CD14-positive monocyte (primary cell): ENCODE measurements at regions not wholly inside any gene's neighbourhood (a gene's known extent, or its start where the extent isn't known, plus 50 kb on each side); places are given as distances from the start of the nearest gene placed in this dataset.

Source experiments
- DNase-seq, 3 donors: peaks; one replicate each; pipeline ENCODE4 v3.0.0-alpha.2; 2011 to 2022
- H2AFZ ChIP-seq: 2 replicates; pipeline ENCODE4 v1.6.0; 2012; ENCODE audit warnings: mild to moderate bottlenecking, low read depth, low read length, inconsistent platforms; ENCODE audit not compliant: insufficient read depth, poor library complexity, severe bottlenecking
- H3K27ac ChIP-seq, 2 donors: 1 replicate in 1 of 2; 2 replicates in 1 of 2; pipeline ENCODE4 v1.5.1; 2012 to 2013; ENCODE audit warnings: low read length in 2 of 2, control low read depth in 1 of 2, inconsistent platforms in 1 of 2, low read depth in 1 of 2, mild to moderate bottlenecking in 1 of 2
- H3K27me3 ChIP-seq, 2 donors: one replicate each; pipeline versions ENCODE4 v1.6.0 to v1.6.1; 2011 to 2013; ENCODE audit warnings: low read length in 2 of 2; ENCODE audit not compliant: control insufficient read depth in 2 of 2, insufficient read depth in 2 of 2
- H3K36me3 ChIP-seq, 2 donors: replicated peaks in 1 of 2; 1 replicate in 1 of 2; 2 replicates in 1 of 2; pipeline versions ENCODE4 v1.5.1 to v1.6.1; 2012 to 2013; ENCODE audit warnings: low read length in 2 of 2, control low read depth in 1 of 2, inconsistent platforms in 1 of 2, mild to moderate bottlenecking in 1 of 2; ENCODE audit not compliant: insufficient read depth in 2 of 2, control insufficient read depth in 1 of 2
- H3K4me1 ChIP-seq, 2 donors: 1 replicate in 1 of 2; 2 replicates in 1 of 2; pipeline versions ENCODE4 v1.5.1 to v1.6.1; 2012 to 2013; ENCODE audit warnings: low read length in 2 of 2, control low read depth in 1 of 2, inconsistent platforms in 1 of 2, mild to moderate bottlenecking in 1 of 2, moderate library complexity in 1 of 2; ENCODE audit not compliant: insufficient read depth in 2 of 2, control insufficient read depth in 1 of 2
- H3K4me2 ChIP-seq: replicated peaks from 2 replicates; pipeline ENCODE3; 2012; ENCODE audit warnings: low read length, moderate library complexity, mild to moderate bottlenecking; ENCODE audit not compliant: poor library complexity, severe bottlenecking; ENCODE audit errors: extremely low read depth
- H3K4me3 ChIP-seq, 3 experiments: fragments of 200-600 bp in 1 of 3; sonication (generic) in 1 of 3; replicated peaks in 1 of 3; 1 replicate in 2 of 3; 2 replicates in 1 of 3; pipeline ENCODE4 v1.5.1; 2011 to 2013; ENCODE audit warnings: low read length in 3 of 3, mild to moderate bottlenecking in 3 of 3, control low read depth in 2 of 3, low read depth in 2 of 3, inconsistent platforms in 1 of 3, moderate library complexity in 1 of 3
- H3K79me2 ChIP-seq: 2 replicates; pipeline ENCODE4 v1.6.0; 2012; ENCODE audit warnings: mild to moderate bottlenecking, control low read depth, inconsistent platforms, low read length, moderate library complexity; ENCODE audit not compliant: insufficient read depth
- H3K9ac ChIP-seq: 2 replicates; pipeline ENCODE4 v1.6.0; 2017; ENCODE audit warnings: low read length, mild to moderate bottlenecking; ENCODE audit not compliant: insufficient read depth, poor library complexity, severe bottlenecking
- H3K9me3 ChIP-seq, 2 donors: replicated peaks in 1 of 2; 1 replicate in 1 of 2; 2 replicates in 1 of 2; pipeline versions ENCODE4 v1.5.1 to v1.6.1; 2012 to 2013; ENCODE audit warnings: low read length in 2 of 2, control low read depth in 1 of 2; ENCODE audit not compliant: control insufficient read depth in 1 of 2, insufficient read depth in 1 of 2
- H4K20me1 ChIP-seq: 2 replicates; pipeline ENCODE4 v1.6.0; 2012; ENCODE audit warnings: mild to moderate bottlenecking, low read length, control low read depth, moderate library complexity; ENCODE audit not compliant: insufficient read depth
- H3K27ac Mint-ChIP-seq, 7 donors: one replicate each; pipeline ENCODE4 v1.8.0; 2020; ENCODE audit warnings: mild to moderate bottlenecking in 7 of 7, mixed read lengths in 7 of 7, moderate library complexity in 6 of 7, inconsistent platforms in 2 of 7
- H3K27me3 Mint-ChIP-seq, 3 donors: one replicate each; pipeline ENCODE4 v1.8.0; 2021 to 2022; ENCODE audit warnings: low read depth in 3 of 3, mild to moderate bottlenecking in 3 of 3, mixed read lengths in 3 of 3, moderate library complexity in 3 of 3, inconsistent platforms in 1 of 3
- H3K36me3 Mint-ChIP-seq, 2 donors: one replicate each; pipeline ENCODE4 v1.8.0; 2020; ENCODE audit warnings: mixed read lengths in 2 of 2, inconsistent platforms in 1 of 2, mild to moderate bottlenecking in 1 of 2
- H3K4me1 Mint-ChIP-seq: one replicate; pipeline ENCODE4 v1.8.0; 2020; ENCODE audit warnings: mild to moderate bottlenecking, mixed read lengths
- H3K4me3 Mint-ChIP-seq, 2 donors: one replicate each; pipeline ENCODE4 v1.8.0; 2020; ENCODE audit warnings: mild to moderate bottlenecking in 2 of 2, mixed read lengths in 2 of 2, moderate library complexity in 1 of 2
- H3K9me3 Mint-ChIP-seq, 7 donors: one replicate each; pipeline ENCODE4 v1.8.0; 2020 to 2022; ENCODE audit warnings: mixed read lengths in 7 of 7, mild to moderate bottlenecking in 6 of 7, moderate library complexity in 6 of 7, inconsistent platforms in 2 of 7
- CTCF ChIP-seq: fragments of 200-600 bp; IDR thresholded peaks from one replicate; pipeline ENCODE4 v1.8.0; 2022; ENCODE audit warnings: antibody characterized with exemption, mild to moderate bottlenecking
- WGBS: methylation state at CpG from one replicate; pipeline ENCODE4 v1.1.5; 2013; ENCODE audit warnings: missing lambda C conversion rate; ENCODE audit not compliant: insufficient coverage; 5-methylcytosine and 5-hydroxymethylcytosine counted together
- intact Hi-C, 2 donors: fragments of 100-400 bp; cut with micrococcal nuclease; formaldehyde crosslinking; loops; one replicate each; pipeline versions ENCODE4 v1.15.0 to v1.15.1; 2023

DNA sequence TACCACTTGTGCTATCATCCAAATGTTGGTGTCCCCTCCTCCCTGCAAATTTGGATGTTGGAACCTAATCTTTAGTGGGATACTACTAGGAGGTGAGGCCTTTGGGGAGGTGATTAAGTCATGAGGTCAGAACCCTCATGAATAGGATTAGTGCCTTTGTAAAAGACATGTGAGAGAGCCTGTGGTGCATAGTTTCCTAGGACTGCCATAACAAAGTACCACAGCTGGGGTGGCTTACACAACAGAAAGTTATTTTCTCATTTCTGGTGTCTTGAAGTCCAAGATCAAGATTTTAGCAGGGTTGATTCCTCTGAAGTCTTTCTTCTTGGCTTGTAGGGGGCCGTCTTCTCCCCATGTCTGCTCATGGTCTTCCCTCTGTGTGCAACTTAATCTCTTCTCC lies 562.6 kb upstream of the ARGLU1 start:
- H3K36me3 Mint-ChIP-seq: no peaks in the 10 kb centered on the region
- Histone ChIP-seq H2AFZ (no peak overlapping the region), H3K4me1 (no peaks in the 10 kb centered on the region), H3K79me2 (no peaks in the 10 kb centered on the region), H3K36me3 (no peaks in the 10 kb centered on the region), H3K27ac (no peak overlapping the region), H3K4me2 (no peak overlapping the region), H3K27me3 (no peaks in the 10 kb centered on the region), H3K9me3 (no peaks in the 10 kb centered on the region), H4K20me1 (no peaks in the 10 kb centered on the region), H3K9ac (no peak overlapping the region), H3K4me3 (no peak overlapping the region)
- no CpG with 5 or more reads among the region's 1 CpG for WGBS
- no peak for DNase-seq
- peaks cover 0 to 3% (median 1%) of the 10 kb centered on the region in 3 donors for H3K27me3 Mint-ChIP-seq
- peaks cover 0 to 4% (median 0%) of the 10 kb centered on the region in 7 donors for H3K9me3 Mint-ChIP-seq
- no peaks in the 10 kb centered on the region for H3K4me1 Mint-ChIP-seq
- H3K27ac Mint-ChIP-seq: no peak overlapping the region
- H3K4me3 Mint-ChIP-seq: no peak overlapping the region
- intact Hi-C loops: no loop called here
- no peak for TF ChIP-seq CTCF

GRCh38 chr13:107124730-107125129 lies 556.8 kb upstream of the ARGLU1 start:
- Histone ChIP-seq H3K27me3 (no peaks in the 10 kb centered on the region), H4K20me1 (no peaks in the 10 kb centered on the region), H3K36me3 (no peaks in the 10 kb centered on the region), H3K4me1 (no peaks in the 10 kb centered on the region), H3K9ac (no peak overlapping the region), H3K9me3 (no peaks in the 10 kb centered on the region), H3K4me3 (no peak overlapping the region), H2AFZ (no peak overlapping the region), H3K4me2 (no peak overlapping the region), H3K27ac (no peak overlapping the region), H3K79me2 (no peaks in the 10 kb centered on the region)
- no peaks in the 10 kb centered on the region for H3K9me3 Mint-ChIP-seq
- no peaks in the 10 kb centered on the region for H3K4me1 Mint-ChIP-seq
- H3K27ac Mint-ChIP-seq: no peak overlapping the region
- no peak for TF ChIP-seq CTCF
- no CpG with 5 or more reads among the region's 5 CpGs for WGBS
- H3K36me3 Mint-ChIP-seq: no peaks in the 10 kb centered on the region
- no peak overlapping the region for H3K4me3 Mint-ChIP-seq
- H3K27me3 Mint-ChIP-seq: peaks cover 1 to 3% (median 3%) of the 10 kb centered on the region in 3 donors
- intact Hi-C loops: no loop called here
- no peak for DNase-seq
